Astrocyte (in vitro differentiated cells and primary cell): ENCODE measurements at regions not wholly inside any gene's neighbourhood (a gene's known extent, or its start where the extent isn't known, plus 50 kb on each side); places are given as distances from the start of the nearest gene placed in this dataset.

ENCODE experiments used
- DNase-seq: peaks from one replicate; pipeline ENCODE4 v3.0.0-alpha.2; 2010; ENCODE audit warnings: low read depth
- FAIRE-seq: peaks from 2 replicates; lab custom pipeline; 2011; peaks lifted over from hg19 to GRCh38; lab: Jason Lieb, UNC
- H2AFZ ChIP-seq: 2 replicates; pipeline ENCODE4 v1.6.0; 2012; ENCODE audit warnings: low read depth, low read length, inconsistent platforms
- H3K27ac ChIP-seq: 2 replicates; pipeline ENCODE4 v1.5.1; 2011; ENCODE audit warnings: low read depth, low read length, inconsistent platforms
- H3K27me3 ChIP-seq: 2 replicates; pipeline ENCODE4 v1.6.0; 2011; ENCODE audit warnings: low read length, inconsistent platforms; ENCODE audit not compliant: insufficient read depth
- H3K36me3 ChIP-seq: 2 replicates; pipeline ENCODE4 v1.5.1; 2011; ENCODE audit warnings: low read length, inconsistent platforms; ENCODE audit not compliant: insufficient read depth
- H3K4me1 ChIP-seq: 2 replicates; pipeline ENCODE4 v1.5.1; 2011; ENCODE audit warnings: low read length, inconsistent platforms; ENCODE audit not compliant: insufficient read depth
- H3K4me2 ChIP-seq: 2 replicates; pipeline ENCODE4 v1.6.0; 2012; ENCODE audit warnings: low read length, inconsistent platforms
- H3K4me3 ChIP-seq: 2 replicates; pipeline ENCODE4 v1.5.1; 2011; ENCODE audit warnings: low read depth, mild to moderate bottlenecking, low read length, inconsistent platforms; ENCODE audit not compliant: insufficient read depth
- H3K79me2 ChIP-seq: 2 replicates; pipeline ENCODE4 v1.6.0; 2012; ENCODE audit warnings: mild to moderate bottlenecking, low read length, inconsistent platforms; ENCODE audit not compliant: insufficient read depth
- H3K9ac ChIP-seq: 2 replicates; pipeline ENCODE4 v1.6.0; 2012; ENCODE audit warnings: mild to moderate bottlenecking, low read length, inconsistent platforms
- H3K9me3 ChIP-seq: 2 replicates; pipeline ENCODE4 v1.5.1; 2012; ENCODE audit warnings: low read depth, mild to moderate bottlenecking, low read length, inconsistent platforms; ENCODE audit not compliant: insufficient read depth
- H4K20me1 ChIP-seq: 2 replicates; pipeline ENCODE4 v1.6.0; 2012; ENCODE audit warnings: low read length, inconsistent platforms; ENCODE audit not compliant: insufficient read depth
- H3K27ac Mint-ChIP-seq: one replicate; pipeline ENCODE4 v1.8.0; 2021; ENCODE audit warnings: mild to moderate bottlenecking, mixed read lengths; ENCODE audit not compliant: unreplicated experiment
- H3K27me3 Mint-ChIP-seq: one replicate; pipeline ENCODE4 v1.8.0; 2021; ENCODE audit warnings: low read depth, mixed read lengths; ENCODE audit not compliant: unreplicated experiment
- H3K36me3 Mint-ChIP-seq: one replicate; pipeline ENCODE4 v1.8.0; 2021; ENCODE audit warnings: low read depth, mixed read lengths; ENCODE audit not compliant: unreplicated experiment
- H3K4me1 Mint-ChIP-seq: one replicate; pipeline ENCODE4 v1.8.0; 2021; ENCODE audit warnings: low read depth, mixed read lengths; ENCODE audit not compliant: unreplicated experiment
- H3K4me3 Mint-ChIP-seq: one replicate; pipeline ENCODE4 v1.8.0; 2021; ENCODE audit warnings: mild to moderate bottlenecking, moderate library complexity, mixed read lengths; ENCODE audit not compliant: unreplicated experiment
- H3K9me3 Mint-ChIP-seq: one replicate; pipeline ENCODE4 v1.8.0; 2021; ENCODE audit warnings: mild to moderate bottlenecking, mixed read lengths; ENCODE audit not compliant: unreplicated experiment
- EZH2 ChIP-seq: IDR thresholded peaks from 2 replicates; pipeline ENCODE4 v1.6.1; 2012; ENCODE audit warnings: mild to moderate bottlenecking, low read length, inconsistent platforms; ENCODE audit not compliant: insufficient read depth
- TF ChIP-seq, protein P1 (sequence below): IDR thresholded peaks from 2 replicates; pipeline ENCODE4 v1.5.1; 2011; ENCODE audit warnings: low read depth, mild to moderate bottlenecking, inconsistent platforms, low read length, moderate library complexity; ENCODE audit not compliant: insufficient read depth

DNA sequence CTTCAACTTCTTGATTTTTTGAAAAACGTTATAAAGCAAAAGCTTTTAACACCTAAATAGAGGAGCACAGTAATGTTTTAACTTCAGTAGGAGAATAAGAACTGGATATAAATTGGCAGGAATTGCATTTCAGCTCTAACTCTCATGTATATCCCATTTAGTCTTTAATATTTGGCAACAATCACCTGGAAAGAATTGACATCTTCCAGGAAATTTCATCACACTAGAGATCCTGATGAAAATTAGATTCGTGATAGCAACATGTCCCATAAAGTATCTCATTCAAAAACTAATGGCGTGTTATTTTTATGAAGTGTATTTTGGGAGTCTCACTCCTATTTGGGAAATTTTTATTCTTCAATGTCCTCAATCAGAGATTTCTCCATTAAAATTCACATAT lies 131.1 kb upstream of the DNAJC10 start:
- Histone ChIP-seq H3K9ac (no peak overlapping the region), H2AFZ (no peak overlapping the region), H3K4me2 (no peak overlapping the region), H3K4me1 (peaks cover 12% of the 10 kb centered on the region), H3K9me3 (no peaks in the 10 kb centered on the region), H3K36me3 (no peaks in the 10 kb centered on the region), H3K27ac (no peak overlapping the region), H4K20me1 (no peaks in the 10 kb centered on the region), H3K27me3 (no peaks in the 10 kb centered on the region), H3K79me2 (no peaks in the 10 kb centered on the region), H3K4me3 (no peak overlapping the region)
- TF ChIP-seq, protein P1, sequence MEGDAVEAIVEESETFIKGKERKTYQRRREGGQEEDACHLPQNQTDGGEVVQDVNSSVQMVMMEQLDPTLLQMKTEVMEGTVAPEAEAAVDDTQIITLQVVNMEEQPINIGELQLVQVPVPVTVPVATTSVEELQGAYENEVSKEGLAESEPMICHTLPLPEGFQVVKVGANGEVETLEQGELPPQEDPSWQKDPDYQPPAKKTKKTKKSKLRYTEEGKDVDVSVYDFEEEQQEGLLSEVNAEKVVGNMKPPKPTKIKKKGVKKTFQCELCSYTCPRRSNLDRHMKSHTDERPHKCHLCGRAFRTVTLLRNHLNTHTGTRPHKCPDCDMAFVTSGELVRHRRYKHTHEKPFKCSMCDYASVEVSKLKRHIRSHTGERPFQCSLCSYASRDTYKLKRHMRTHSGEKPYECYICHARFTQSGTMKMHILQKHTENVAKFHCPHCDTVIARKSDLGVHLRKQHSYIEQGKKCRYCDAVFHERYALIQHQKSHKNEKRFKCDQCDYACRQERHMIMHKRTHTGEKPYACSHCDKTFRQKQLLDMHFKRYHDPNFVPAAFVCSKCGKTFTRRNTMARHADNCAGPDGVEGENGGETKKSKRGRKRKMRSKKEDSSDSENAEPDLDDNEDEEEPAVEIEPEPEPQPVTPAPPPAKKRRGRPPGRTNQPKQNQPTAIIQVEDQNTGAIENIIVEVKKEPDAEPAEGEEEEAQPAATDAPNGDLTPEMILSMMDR = no peak
- no peak for TF ChIP-seq EZH2
- Mint-ChIP-seq H3K4me3 (no peak overlapping the region), H3K36me3 (no peaks in the 10 kb centered on the region), H3K27ac (no peak overlapping the region), H3K27me3 (no peaks in the 10 kb centered on the region), H3K4me1 (peaks cover 23% of the 10 kb centered on the region), H3K9me3 (no peaks in the 10 kb centered on the region)
- DNase-seq (no peak), FAIRE-seq (no peak)

DNA sequence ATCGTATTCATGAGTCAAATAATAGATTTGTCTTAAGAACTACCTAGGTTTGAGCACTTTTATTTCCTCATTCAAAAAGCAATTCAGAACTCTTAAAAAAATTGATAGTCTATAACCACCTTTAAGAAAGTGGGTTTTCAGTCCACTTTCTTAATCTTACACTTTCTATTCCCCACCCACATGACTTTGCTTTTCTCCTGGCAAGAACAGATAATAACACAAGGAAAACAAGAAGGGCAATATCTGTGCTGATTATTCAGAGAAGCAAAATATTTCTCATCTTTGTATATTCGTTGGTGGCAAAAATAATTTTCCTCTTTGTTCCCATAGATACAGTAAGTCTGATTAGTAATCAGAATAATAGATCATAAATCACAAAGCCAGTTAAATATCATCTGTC lies 130.6 kb upstream of the DNAJC10 start:
- Histone ChIP-seq H3K27me3 (no peaks in the 10 kb centered on the region), H3K36me3 (no peaks in the 10 kb centered on the region), H3K9ac (no peak overlapping the region), H3K4me3 (no peak overlapping the region), H2AFZ (no peak overlapping the region), H3K9me3 (no peaks in the 10 kb centered on the region), H3K79me2 (no peaks in the 10 kb centered on the region), H4K20me1 (no peaks in the 10 kb centered on the region), H3K27ac (no peak overlapping the region), H3K4me1 (peaks cover 12% of the 10 kb centered on the region), H3K4me2 (no peak overlapping the region)
- FAIRE-seq (no peak), DNase-seq (no peak)
- H3K4me1 Mint-ChIP-seq = peaks cover 23% of the 10 kb centered on the region
- no peaks in the 10 kb centered on the region for H3K9me3 Mint-ChIP-seq
- no peak overlapping the region for H3K4me3 Mint-ChIP-seq
- no peaks in the 10 kb centered on the region for H3K36me3 Mint-ChIP-seq
- H3K27ac Mint-ChIP-seq = no peak overlapping the region
- TF ChIP-seq, protein P1 = no peak
- TF ChIP-seq EZH2 = no peak
- no peaks in the 10 kb centered on the region for H3K27me3 Mint-ChIP-seq

DNA sequence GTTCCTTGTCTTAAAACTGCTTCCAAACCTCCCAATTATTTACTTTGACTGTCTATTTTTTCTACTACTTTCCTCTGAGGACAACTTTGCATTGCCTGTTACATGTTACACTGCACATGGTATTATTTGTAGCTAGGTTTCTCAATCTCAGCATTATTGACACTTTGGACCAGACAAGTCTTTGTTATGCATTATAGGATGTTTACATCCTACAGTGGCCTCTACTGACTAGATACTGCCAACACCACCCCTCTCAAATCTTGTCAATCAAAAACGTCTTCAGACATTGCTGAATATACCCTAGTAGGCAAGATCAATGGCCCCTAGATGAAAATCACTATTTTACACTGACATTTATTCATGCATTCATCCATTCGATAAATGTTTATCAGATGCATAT lies 129.6 kb upstream of the DNAJC10 start:
- Mint-ChIP-seq H3K4me3 (no peak overlapping the region), H3K27me3 (no peaks in the 10 kb centered on the region), H3K27ac (no peak overlapping the region), H3K36me3 (no peaks in the 10 kb centered on the region), H3K4me1 (peaks cover 23% of the 10 kb centered on the region), H3K9me3 (no peaks in the 10 kb centered on the region)
- Histone ChIP-seq H2AFZ (no peak overlapping the region), H3K27me3 (no peaks in the 10 kb centered on the region), H3K4me2 (no peak overlapping the region), H3K79me2 (no peaks in the 10 kb centered on the region), H3K9ac (no peak overlapping the region), H3K4me1 (peaks cover 12% of the 10 kb centered on the region), H4K20me1 (no peaks in the 10 kb centered on the region), H3K4me3 (no peak overlapping the region), H3K27ac (no peak overlapping the region), H3K36me3 (no peaks in the 10 kb centered on the region), H3K9me3 (no peaks in the 10 kb centered on the region)
- TF ChIP-seq, protein P1 = no peak
- TF ChIP-seq EZH2 = no peak
- DNase-seq (no peak), FAIRE-seq (no peak)
